ENCODE measurements at regions not wholly inside any gene's neighbourhood (a gene's known extent, or its start where the extent isn't known, plus 50 kb on each side); places are given as distances from the start of the nearest gene placed in this dataset.

GRCh38 chr6:14462566-14462965 is 345.0 kb downstream of the CD83 start:
- TF ChIP-seq CTCF (conservative IDR thresholded peaks at IDR 0.05; ENCODE audit: low read depth in 2 of 2) (no peak), REST (IDR thresholded peaks at IDR 0.05; ENCODE audit: unreplicated experiment) (no peak), EZH2 (IDR thresholded peaks at IDR 0.05; ENCODE audit: low read depth, unreplicated experiment) (no peak), POLR2AphosphoS5 (IDR thresholded peaks at IDR 0.05; ENCODE audit: low read depth) (no peak), EZH2phosphoT487 (IDR thresholded peaks at IDR 0.05; ENCODE audit: unreplicated experiment) (no peak), CREB1 (CRISPR knock-in tag; IDR thresholded peaks at IDR 0.05; ENCODE audit: low read depth) (no peak), ZNF462 (CRISPR knock-in tag; IDR thresholded peaks at IDR 0.05) (no peak), NANOG (IDR thresholded peaks at IDR 0.05; ENCODE audit: borderline replicate concordance) (no peak), JUNB (IDR thresholded peaks at IDR 0.05; ENCODE audit: unreplicated experiment) (no peak)
